HepG2 (cell line): ENCODE measurements at regions not wholly inside any gene's neighbourhood (a gene's known extent, or its start where the extent isn't known, plus 50 kb on each side); places are given as distances from the start of the nearest gene placed in this dataset.

Source experiments
- ATAC-seq: fragments of 200-7000 bp; cut with Tn5 transposase; 3 replicates; pipeline ENCODE4 v1.9.1; 2020; ENCODE audit warnings: mild to moderate bottlenecking, moderate library complexity
- BruUV-seq: library from RNA; stranded (reverse); fragments of 400-500 nt; replicated peaks from 2 replicates; lab custom pipeline; 2021; lab: Mats Ljungman, UMichigan
- CTCF ChIA-PET: fragments of 300-600 bp; formaldehyde crosslinking; extraction: SDS; loops from one replicate; lab custom pipeline; 2021; ENCODE audit warnings: low total read pairs, inconsistent platforms, low intra/inter-chr PET ratio; lab: Yijun Ruan, JAX
- POLR2A ChIA-PET: fragments of 350-600 bp; sonication (Branson Sonifier 250); formaldehyde crosslinking; loops from one replicate; lab custom pipeline; 2020; ENCODE audit warnings: antibody characterized with exemption, inconsistent platforms; lab: Yijun Ruan, JAX
- DNase-seq: peaks from one replicate; pipeline ENCODE4 v3.0.0-alpha.2; 2015; ENCODE audit warnings: low spot score
- FAIRE-seq: peaks from 3 replicates; lab custom pipeline; 2011; peaks lifted over from hg19 to GRCh38; lab: Jason Lieb, UNC
- H2AFZ ChIP-seq: one replicate; pipeline ENCODE4 v1.6.1; 2011; ENCODE audit warnings: low read length, inconsistent platforms
- H3K27ac ChIP-seq: fragments of 300-600 bp; 3 replicates; pipeline ENCODE4 v1.8.0; 2011; ENCODE audit warnings: mixed run types, mild to moderate bottlenecking, mixed read lengths, low read length, inconsistent platforms; ENCODE audit not compliant: insufficient read depth; ENCODE audit errors: extremely low read length
- H3K27me3 ChIP-seq, 2 experiments: fragments of 200-600 bp in 1 of 2; 2 replicates in 1 of 2; 3 replicates in 1 of 2; pipeline versions ENCODE4 v1.6.0 to v1.8.0; 2011; ENCODE audit warnings: low read length in 2 of 2, mild to moderate bottlenecking in 2 of 2, moderate library complexity in 2 of 2, inconsistent platforms in 1 of 2; ENCODE audit not compliant: insufficient read depth in 2 of 2, control insufficient read depth in 1 of 2
- H3K36me3 ChIP-seq, 2 experiments: fragments of 200-600 bp in 1 of 2; replicated peaks in 1 of 2; 2 replicates in 1 of 2; 3 replicates in 1 of 2; pipeline versions ENCODE4 v1.5.1 to v1.8.0; 2011; ENCODE audit warnings: low read length in 2 of 2, inconsistent platforms in 1 of 2; ENCODE audit not compliant: insufficient read depth in 2 of 2, control insufficient read depth in 1 of 2
- H3K4me1 ChIP-seq: 2 replicates; pipeline ENCODE4 v1.5.1; 2012; ENCODE audit warnings: low read length, inconsistent platforms; ENCODE audit not compliant: insufficient read depth
- H3K4me2 ChIP-seq: 2 replicates; pipeline ENCODE4 v1.6.0; 2011; ENCODE audit warnings: low read depth, low read length, inconsistent platforms
- H3K4me3 ChIP-seq, 3 experiments: fragments of 200-600 bp in 1 of 3; sonication (generic), shearing (Covaris generic) in 1 of 3; replicated peaks in 1 of 3; 2 replicates each; pipeline ENCODE4 v1.5.1; 2011 to 2016; ENCODE audit warnings: low read length in 3 of 3, inconsistent platforms in 2 of 3, low read depth in 2 of 3, mild to moderate bottlenecking in 2 of 3, control low read depth in 1 of 3, mixed read lengths in 1 of 3; ENCODE audit not compliant: insufficient read depth in 1 of 3
- H3K79me2 ChIP-seq: one replicate; pipeline ENCODE4 v1.6.1; 2011; ENCODE audit warnings: low read length, inconsistent platforms; ENCODE audit not compliant: insufficient read depth
- H3K9ac ChIP-seq: 2 replicates; pipeline ENCODE4 v1.6.0; 2011; ENCODE audit warnings: mild to moderate bottlenecking, low read depth, low read length, inconsistent platforms; ENCODE audit not compliant: insufficient read depth
- H3K9me3 ChIP-seq: 2 replicates; pipeline ENCODE4 v1.5.1; 2012; ENCODE audit warnings: mild to moderate bottlenecking, low read length
- H4K20me1 ChIP-seq: 2 replicates; pipeline ENCODE4 v1.6.0; 2011; ENCODE audit warnings: inconsistent platforms, mild to moderate bottlenecking, low read length, moderate library complexity; ENCODE audit not compliant: insufficient read depth
- DRAP1 ChIP-seq: IDR thresholded peaks from 2 replicates; pipeline ENCODE4 v1.6.1; 2016; ENCODE audit warnings: missing genetic modification reagents, missing compliant biosample characterization
- GATA4 ChIP-seq: sonication (generic); IDR thresholded peaks from 2 replicates; pipeline ENCODE4 v1.6.1; 2016; ENCODE audit warnings: antibody characterized with exemption, low read depth, borderline replicate concordance
- HMGA1 ChIP-seq: sonication (generic); formaldehyde crosslinking; conservative IDR thresholded peaks from 2 replicates; pipeline ENCODE4 v1.4.0; 2020; ENCODE audit warnings: missing genetic modification reagents
- MAF1 ChIP-seq: sonication (generic); formaldehyde crosslinking; IDR thresholded peaks from 2 replicates; pipeline ENCODE4 v1.5.0; 2020; ENCODE audit warnings: missing genetic modification reagents, borderline replicate concordance
- MLLT10 ChIP-seq: sonication (generic); formaldehyde crosslinking; IDR thresholded peaks from 2 replicates; pipeline ENCODE4 v1.4.0; 2020; ENCODE audit warnings: missing genetic modification reagents
- MYNN ChIP-seq: sonication (generic); formaldehyde crosslinking; IDR thresholded peaks from 2 replicates; pipeline ENCODE4 v1.4.0; 2020; ENCODE audit warnings: mild to moderate bottlenecking, low read depth, missing genetic modification reagents
- RAD21 ChIP-seq: fragments of 450-650 bp; formaldehyde crosslinking; IDR thresholded peaks from 2 replicates; pipeline ENCODE4 v1.5.0; 2020; ENCODE audit warnings: mild to moderate bottlenecking
- SMC3 ChIP-seq: IDR thresholded peaks from 2 replicates; pipeline ENCODE4 v1.6.1; 2011; ENCODE audit warnings: low read length, improper control_type of control experiment
- TAF1 ChIP-seq: sonication (generic); formaldehyde crosslinking; IDR thresholded peaks from 2 replicates; pipeline ENCODE4 v1.4.0; 2020; ENCODE audit warnings: missing genetic modification reagents
- ZHX1 ChIP-seq: sonication (generic); formaldehyde crosslinking; IDR thresholded peaks from 2 replicates; pipeline ENCODE4 v1.8.1; 2022; ENCODE audit warnings: low read depth, mild to moderate bottlenecking, missing genetic modification reagents
- ZNF850 ChIP-seq: sonication (generic); formaldehyde crosslinking; conservative IDR thresholded peaks from 2 replicates; pipeline ENCODE4 v1.9.0; 2021; ENCODE audit warnings: mild to moderate bottlenecking, missing genetic modification reagents
- WGBS: methylation state at CpG from one replicate; pipeline ENCODE4 v1.1.6; 2017; ENCODE audit warnings: low lambda C conversion rate; 5-methylcytosine and 5-hydroxymethylcytosine counted together
- in situ Hi-C: cut with HindIII; loops from 2 replicates; pipeline ENCODE4 v1.10.0; 2017; ENCODE audit warnings: low pct_unique_long_range_greater_than_20kb; ENCODE audit not compliant: extremely low pct_ligation_motif_present
- intact Hi-C: fragments of 100-400 bp; cut with micrococcal nuclease; formaldehyde crosslinking; loops from one replicate; pipeline ENCODE4 v1.10.0; 2022; ENCODE audit not compliant: unreplicated experiment

- H3K27ac ChIP-seq = no peak overlapping the region
- no peak overlapping the region for H3K4me3 ChIP-seq
- no TSS peak for BruUV-seq
- no peaks in the 10 kb centered on the region for H3K4me1 ChIP-seq
- TF ChIP-seq TAF1 (CRISPR knock-in tag) (no peak), HMGA1 (CRISPR knock-in tag) (no peak), DRAP1 (CRISPR knock-in tag) (no peak), MAF1 (CRISPR knock-in tag) (no peak), ZNF850 (no peak), SMC3 (no peak), MLLT10 (CRISPR knock-in tag) (no peak), MYNN (no peak), RAD21 (no peak), GATA4 (no peak), ZHX1 (CRISPR knock-in tag) (no peak)
- TF ChIP-seq, all 625 proteins: peak for 0
- H4K20me1 ChIP-seq = no peaks in the 10 kb centered on the region
- DNase-seq (no peak), FAIRE-seq (no peak), ATAC-seq (no peak)
- intact Hi-C loops (no loop called here), in situ Hi-C loops (loop anchor here (10.0 kb wide), 1 partner anchor 94 kb away; no protein-coding TSS in a partner anchor)
- ChIA-PET CTCF (no interaction called here), POLR2A (no interaction called here)
- H3K4me2 ChIP-seq = no peak overlapping the region
- H3K79me2 ChIP-seq = no peaks in the 10 kb centered on the region
- H3K9ac ChIP-seq = no peak overlapping the region
- H2AFZ ChIP-seq = no peak overlapping the region
- H3K9me3 ChIP-seq = no peaks in the 10 kb centered on the region
- H3K36me3 ChIP-seq = no peaks in the 10 kb centered on the region
- 7% methylated on average over 3 of the region's 7 CpGs for WGBS
- peaks cover 3 to 55% of the 10 kb centered on the region in 2 experiments for H3K27me3 ChIP-seq
These were observed 76.2 kb upstream of the ARHGEF7 start for GRCh38 chr13:111038887-111039286.
